GM12891 (cell line): ENCODE measurements at regions not wholly inside any gene's neighbourhood (a gene's known extent, or its start where the extent isn't known, plus 50 kb on each side); places are given as distances from the start of the nearest gene placed in this dataset.

Experiments used
- PAX5 ChIP-seq: IDR thresholded peaks from 2 replicates; pipeline ENCODE4 v1.6.1; 2011; ENCODE audit warnings: low read length, moderate library complexity, mild to moderate bottlenecking; ENCODE audit not compliant: insufficient read depth, severe bottlenecking
- POLR2A ChIP-seq: IDR thresholded peaks from 2 replicates; pipeline ENCODE4 v1.6.1; 2011; ENCODE audit warnings: low read depth, low read length, control low read depth
- POLR2AphosphoS5 ChIP-seq: IDR thresholded peaks from 2 replicates; pipeline ENCODE4 v1.6.1; 2011; ENCODE audit warnings: low read depth, low read length, control low read depth
- POU2F2 ChIP-seq: IDR thresholded peaks from 2 replicates; pipeline ENCODE4 v1.6.1; 2011; ENCODE audit warnings: low read depth, mild to moderate bottlenecking, control low read depth, low read length, moderate library complexity
- TAF1 ChIP-seq: IDR thresholded peaks from 2 replicates; pipeline ENCODE4 v1.6.1; 2011; ENCODE audit warnings: low read depth, low read length, control low read depth

DNA sequence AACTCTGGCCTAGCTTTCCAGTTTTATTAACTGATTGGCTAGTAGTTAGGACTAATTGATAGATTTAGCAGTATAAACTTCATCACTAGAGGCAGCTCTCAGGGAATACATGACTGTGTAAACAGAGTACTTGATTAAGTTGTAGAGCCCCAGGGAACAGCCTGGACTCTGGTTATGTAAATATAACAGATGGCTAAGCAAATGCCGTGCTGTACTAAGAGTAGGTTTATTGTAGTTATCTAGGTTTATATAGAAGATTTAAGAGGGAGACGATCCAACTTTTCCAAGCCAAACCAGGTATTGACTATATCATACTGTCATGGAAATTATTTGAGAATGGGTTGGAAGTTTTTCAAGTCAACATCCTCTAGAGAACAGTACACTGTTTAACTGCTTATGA is 463.4 kb upstream of the GRID2 start:
- TF ChIP-seq POLR2AphosphoS5 (no peak), POLR2A (no peak), TAF1 (no peak), POU2F2 (no peak), PAX5 (no peak)
